ENCODE measurements at regions not wholly inside any gene's neighbourhood (a gene's known extent, or its start where the extent isn't known, plus 50 kb on each side); places are given as distances from the start of the nearest gene placed in this dataset.

DNA sequence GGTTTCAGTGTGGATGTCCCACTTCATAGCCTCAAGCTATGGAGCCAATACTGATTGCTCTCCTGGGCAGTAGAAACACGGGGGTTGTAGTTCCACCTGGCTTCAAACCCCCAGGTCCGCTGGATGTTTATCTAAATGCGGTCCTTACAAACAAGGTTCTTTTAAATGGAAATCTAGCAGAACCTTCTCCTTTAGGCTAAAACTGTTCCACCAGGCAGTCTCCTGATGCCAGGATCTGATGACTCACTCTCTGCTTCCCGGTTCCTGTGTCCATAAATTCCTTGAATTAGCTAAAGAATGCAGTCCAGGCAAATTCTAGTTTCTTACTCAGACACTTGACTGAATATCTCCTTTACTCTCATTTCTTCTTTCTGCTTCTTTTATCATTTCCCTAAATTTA, 108.4 kb upstream of the FAM3C start:
- Histone ChIP-seq H3K18ac (ENCODE audit: low read depth, low read length) (peak overlapping the region; percentile 85), H3K4me3 (ENCODE audit: insufficient read depth, low read depth, low read length) (no peak overlapping the region), H4K20me1 (ENCODE audit: insufficient read depth, low read length) (no peaks in the 10 kb centered on the region), H3K9me1 (ENCODE audit: insufficient read depth, low read length) (peaks cover 2% of the 10 kb centered on the region; the same call in 1 of the 2 replicates), H3K4me1 (ENCODE audit: control insufficient read depth, insufficient read depth, low read length) (peaks cover 2% of the 10 kb centered on the region; the same call in 1 of the 2 replicates), H2BK120ac (ENCODE audit: low read depth, low read length) (peak overlapping the region; percentile 85), H4K5ac (ENCODE audit: low read depth, low read length) (peak overlapping the region; percentile 61; the same call in 1 of the 2 replicates), H4K8ac (ENCODE audit: low read depth in 2 of 2, low read length in 2 of 2) (peak overlapping the region; percentile 75 to 86; a peak in 3 of 4 replicates), H3K9ac (ENCODE audit: low read depth, low read length) (no peak overlapping the region), H2BK20ac (ENCODE audit: low read depth, low read length) (peak overlapping the region; percentile 90), H3K79me1 (ENCODE audit: low read depth in 1 of 2, low read length in 2 of 2) (no peaks in the 10 kb centered on the region), H3K27ac (ENCODE audit: insufficient read depth, low read length) (peak overlapping the region; percentile 55), H2BK5ac (ENCODE audit: low read depth, low read length, poor library complexity, severe bottlenecking) (peak overlapping the region; percentile 90), H3K4ac (ENCODE audit: low read depth, low read length) (peak overlapping the region; percentile 75; the same call in 1 of the 2 replicates), H2AK5ac (ENCODE audit: low read depth, low read length) (no peak overlapping the region), H3K4me2 (ENCODE audit: low read depth, low read length) (no peak overlapping the region), H3K36me3 (ENCODE audit: control insufficient read depth, insufficient read depth, low read length) (no peaks in the 10 kb centered on the region), H2AFZ (replicated peaks; ENCODE audit: low read length, poor library complexity) (peak overlapping the region; percentile 85), H3K27me3 (ENCODE audit: control insufficient read depth, insufficient read depth, low read length) (no peaks in the 10 kb centered on the region), H2BK15ac (ENCODE audit: low read depth, low read length) (no peak overlapping the region), H3K56ac (ENCODE audit: extremely low read depth, insufficient read depth, low read length) (peak overlapping the region; percentile 43; the same call in 1 of the 2 replicates), H4K91ac (ENCODE audit: insufficient read depth, low read depth, low read length) (peak overlapping the region; percentile 83), H3K14ac (replicated peaks; ENCODE audit: low read depth, low read length) (no peak overlapping the region), H2AK9ac (replicated peaks; ENCODE audit: low read depth, low read length, poor library complexity) (no peak overlapping the region), H3K9me3 (ENCODE audit: control insufficient read depth, insufficient read depth, low read length) (peaks cover 8% of the 10 kb centered on the region), H3K23ac (ENCODE audit: low read depth, low read length) (no peak overlapping the region)
- POLR2A ChIA-PET (ENCODE audit: unreplicated experiment): no interaction called here
- intact Hi-C loops (cut with micrococcal nuclease) (no loop called here), dilution Hi-C loops (cut with HindIII; ENCODE audit: low sequenced_read_pairs, unreplicated experiment) (no loop called here), in situ Hi-C loops (cut with MboI; ENCODE audit: low sequenced_read_pairs) (no loop called here)
- peak; percentile 76 for DNase-seq
- TF ChIP-seq POLR2A (IDR thresholded peaks at IDR 0.05; ENCODE audit: low read depth, low read length) (no peak), BHLHE40 (IDR thresholded peaks at IDR 0.05; ENCODE audit: low read depth, low read length) (no peak), SMC3 (IDR thresholded peaks at IDR 0.05; ENCODE audit: low read depth, low read length) (no peak), ELK1 (IDR thresholded peaks at IDR 0.05; ENCODE audit: borderline replicate concordance, low read depth, low read length) (no peak), CEBPB (IDR thresholded peaks at IDR 0.05; ENCODE audit: low read depth, low read length) (no peak), FOS (IDR thresholded peaks at IDR 0.05; ENCODE audit: low read depth, low read length) (peak; percentile 63; the same call in 1 of the 2 replicates), MAZ (IDR thresholded peaks at IDR 0.05; ENCODE audit: borderline replicate concordance, low read depth, low read length) (no peak), MAFK (IDR thresholded peaks at IDR 0.05; ENCODE audit: low read depth, low read length) (peak; percentile 26; the same call in 1 of the 2 replicates)
- TF ChIP-seq, protein P1, sequence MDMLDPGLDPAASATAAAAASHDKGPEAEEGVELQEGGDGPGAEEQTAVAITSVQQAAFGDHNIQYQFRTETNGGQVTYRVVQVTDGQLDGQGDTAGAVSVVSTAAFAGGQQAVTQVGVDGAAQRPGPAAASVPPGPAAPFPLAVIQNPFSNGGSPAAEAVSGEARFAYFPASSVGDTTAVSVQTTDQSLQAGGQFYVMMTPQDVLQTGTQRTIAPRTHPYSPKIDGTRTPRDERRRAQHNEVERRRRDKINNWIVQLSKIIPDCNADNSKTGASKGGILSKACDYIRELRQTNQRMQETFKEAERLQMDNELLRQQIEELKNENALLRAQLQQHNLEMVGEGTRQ (IDR thresholded peaks at IDR 0.05; ENCODE audit: low read depth, low read length): no peak
- no TSS peak for BruUV-seq (replicated peaks)
- peak; percentile 94 for ATAC-seq (ENCODE audit: low read depth)
- CTCF ChIA-PET: interaction anchor here (1.0 kb wide), 1 partner anchor 10 kb away, joined by 3 read pairs; no protein-coding TSS in a partner anchor
- WGBS, 2 experiments (ENCODE audit: extremely low coverage in 2 of 2, insufficient read length in 1 of 2): 53% methylated on average over 3 of the region's 4 CpGs; no CpG with 5 or more reads in 1 of the 2 experiments

All from IMR-90 (cell line).